Natural killer cell treated with Interleukin-12 subunit alpha and Interleukin-12 subunit beta and Interleukin-15 and Interleukin-18, amount 100 ng/mL, for 72 hours (primary cell): ENCODE measurements at regions not wholly inside any gene's neighbourhood (a gene's known extent, or its start where the extent isn't known, plus 50 kb on each side); places are given as distances from the start of the nearest gene placed in this dataset.

Experiments used
- ATAC-seq, 2 donors: fragments of 150-1000 bp; cut with Tn5 transposase in 1 of 2; sonication (Bioruptor Pico), chemical (Tn5 transposase) in 1 of 2; 2 replicates each; pipeline ENCODE4 v1.10.0; 2021
- DNase-seq: peaks from one replicate; pipeline ENCODE4 v3.0.0; 2022; ENCODE audit warnings: low spot score
- H3K27ac Mint-ChIP-seq, 2 donors: 1 replicate in 1 of 2; 2 replicates in 1 of 2; pipeline ENCODE4 v1.8.0; 2022; ENCODE audit warnings: mixed read lengths in 2 of 2, mild to moderate bottlenecking in 1 of 2, moderate library complexity in 1 of 2
- H3K27me3 Mint-ChIP-seq, 2 donors: 1 replicate in 1 of 2; 2 replicates in 1 of 2; pipeline ENCODE4 v1.8.0; 2022; ENCODE audit warnings: mixed read lengths in 2 of 2
- H3K36me3 Mint-ChIP-seq: one replicate; pipeline ENCODE4 v1.8.0; 2022; ENCODE audit warnings: mixed read lengths
- H3K4me1 Mint-ChIP-seq, 2 donors: 1 replicate in 1 of 2; 2 replicates in 1 of 2; pipeline ENCODE4 v1.8.0; 2022; ENCODE audit warnings: low read depth in 2 of 2, mixed read lengths in 2 of 2, mild to moderate bottlenecking in 1 of 2
- H3K4me3 Mint-ChIP-seq: one replicate; pipeline ENCODE4 v1.8.0; 2022; ENCODE audit warnings: mixed read lengths
- H3K9me3 Mint-ChIP-seq: 2 replicates; pipeline ENCODE4 v1.8.0; 2022; ENCODE audit warnings: mixed read lengths

DNA sequence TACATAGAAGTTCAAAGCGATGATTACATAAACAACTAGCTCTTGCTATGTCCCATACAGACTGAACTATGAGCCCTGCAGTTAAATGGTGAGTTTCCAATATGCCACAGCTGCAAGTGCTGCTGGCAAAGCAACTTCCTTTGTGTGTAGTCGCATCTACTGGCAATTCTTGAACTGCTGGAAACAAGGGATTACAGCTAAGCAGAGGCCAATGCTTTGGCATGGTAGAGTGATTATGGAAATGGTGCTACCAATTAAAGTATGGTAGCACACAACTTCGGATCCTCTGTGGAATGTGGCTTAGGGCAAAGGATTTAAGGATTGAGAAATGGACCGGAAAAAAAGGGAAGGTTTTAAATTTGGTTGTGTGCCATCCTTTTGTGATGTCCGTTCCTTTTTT is 856.6 kb downstream of the MAT2B start:
- Mint-ChIP-seq H3K27ac (no peak overlapping the region), H3K27me3 (no peaks in the 10 kb centered on the region), H3K36me3 (no peaks in the 10 kb centered on the region), H3K4me3 (no peak overlapping the region), H3K4me1 (no peaks in the 10 kb centered on the region), H3K9me3 (peaks cover 3% of the 10 kb centered on the region)
- ATAC-seq (no peak), DNase-seq (no peak)

DNA sequence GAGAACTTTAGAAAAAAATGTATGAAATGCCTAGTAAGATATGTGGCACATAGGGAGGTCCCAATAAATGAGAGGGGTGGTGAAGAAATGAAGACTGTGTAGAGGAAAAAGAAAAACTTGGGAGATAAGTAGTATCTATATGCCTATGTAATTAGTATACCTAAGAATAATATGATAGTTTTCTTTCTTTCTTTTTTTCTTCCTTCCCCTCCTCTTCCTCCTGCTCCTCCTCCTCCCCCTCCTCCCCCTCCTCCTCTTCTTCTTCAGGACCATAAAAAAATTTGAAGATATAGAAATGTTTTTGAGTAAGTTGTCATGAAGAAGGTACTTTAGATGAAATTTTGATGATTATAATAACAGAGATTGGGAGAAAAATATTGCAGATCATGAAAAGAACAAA is 857.4 kb downstream of the MAT2B start:
- H3K27me3 Mint-ChIP-seq: no peaks in the 10 kb centered on the region
- no peak overlapping the region for H3K27ac Mint-ChIP-seq
- H3K4me1 Mint-ChIP-seq: no peaks in the 10 kb centered on the region
- ATAC-seq: no peak
- H3K9me3 Mint-ChIP-seq: peaks cover 6% of the 10 kb centered on the region
- no peak for DNase-seq
- no peak overlapping the region for H3K4me3 Mint-ChIP-seq
- no peaks in the 10 kb centered on the region for H3K36me3 Mint-ChIP-seq

DNA sequence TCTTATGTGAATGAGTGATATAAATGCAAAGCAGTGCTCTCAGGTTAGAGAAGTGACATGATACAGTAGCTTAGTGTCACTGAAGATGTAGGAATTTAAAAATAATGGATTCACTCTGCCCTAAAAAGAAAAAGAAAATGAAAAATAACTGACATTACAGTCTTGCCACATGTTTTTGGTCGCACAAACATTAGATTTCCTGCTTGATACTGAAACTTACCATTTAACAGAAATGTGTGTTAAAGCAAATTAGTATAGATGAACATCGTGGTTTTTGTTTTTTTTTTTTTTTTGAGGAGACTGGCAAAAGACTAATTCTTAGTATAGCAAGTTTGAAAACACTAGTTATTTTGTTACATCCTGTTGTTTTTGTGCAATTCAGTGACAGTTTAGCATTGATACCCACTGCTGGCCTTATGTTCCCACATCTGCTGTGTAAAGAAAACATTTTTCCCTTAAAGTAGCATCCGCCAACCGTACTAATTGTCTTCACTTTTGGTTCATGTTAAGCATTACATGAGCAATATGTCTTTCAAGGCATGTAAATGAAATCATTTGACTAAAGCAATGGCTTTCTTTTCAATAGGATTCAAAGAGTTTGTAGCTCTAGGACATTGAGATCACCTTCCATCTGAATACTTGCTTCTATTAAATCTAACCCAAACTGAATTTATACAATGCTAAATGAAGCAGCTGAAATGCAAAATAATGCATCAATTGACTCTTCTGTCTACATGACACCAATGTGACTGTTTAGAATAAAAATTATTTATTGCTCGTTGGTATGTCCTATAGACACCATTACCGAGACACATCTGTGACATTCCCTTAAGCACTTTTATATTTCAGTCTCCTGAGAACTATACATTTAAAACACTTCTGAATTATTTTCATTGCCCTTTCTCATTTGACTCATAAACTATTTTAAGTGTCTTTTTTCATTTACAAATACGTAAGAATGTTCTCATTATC is 859.1 kb downstream of the MAT2B start:
- Mint-ChIP-seq H3K27ac (no peak overlapping the region), H3K36me3 (no peaks in the 10 kb centered on the region), H3K4me3 (no peak overlapping the region), H3K27me3 (no peaks in the 10 kb centered on the region), H3K4me1 (no peaks in the 10 kb centered on the region), H3K9me3 (peaks cover 6% of the 10 kb centered on the region)
- no peak for DNase-seq
- no peak for ATAC-seq

DNA sequence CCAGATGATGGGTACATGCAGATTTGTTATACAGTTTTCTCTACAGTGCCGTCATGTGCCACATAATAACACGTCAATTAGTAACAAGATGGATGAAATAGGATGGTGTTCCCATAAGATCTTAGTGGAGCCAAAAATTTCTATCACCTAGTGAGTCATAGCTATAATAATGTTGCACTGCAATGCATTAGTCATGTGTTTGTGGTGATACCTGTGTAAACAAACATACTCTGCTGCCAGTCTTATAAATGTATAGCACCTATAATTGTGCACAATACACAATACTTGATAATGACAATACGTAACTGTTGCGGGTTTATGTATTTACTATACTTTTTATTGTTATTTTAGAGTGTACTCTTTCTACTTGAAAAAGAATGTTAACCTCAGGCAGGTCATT is 865.4 kb downstream of the MAT2B start:
- ATAC-seq (no peak), DNase-seq (no peak)
- Mint-ChIP-seq H3K27ac (no peak overlapping the region), H3K9me3 (peaks cover 3% of the 10 kb centered on the region), H3K4me3 (no peak overlapping the region), H3K36me3 (no peaks in the 10 kb centered on the region), H3K27me3 (no peaks in the 10 kb centered on the region), H3K4me1 (no peaks in the 10 kb centered on the region)

DNA sequence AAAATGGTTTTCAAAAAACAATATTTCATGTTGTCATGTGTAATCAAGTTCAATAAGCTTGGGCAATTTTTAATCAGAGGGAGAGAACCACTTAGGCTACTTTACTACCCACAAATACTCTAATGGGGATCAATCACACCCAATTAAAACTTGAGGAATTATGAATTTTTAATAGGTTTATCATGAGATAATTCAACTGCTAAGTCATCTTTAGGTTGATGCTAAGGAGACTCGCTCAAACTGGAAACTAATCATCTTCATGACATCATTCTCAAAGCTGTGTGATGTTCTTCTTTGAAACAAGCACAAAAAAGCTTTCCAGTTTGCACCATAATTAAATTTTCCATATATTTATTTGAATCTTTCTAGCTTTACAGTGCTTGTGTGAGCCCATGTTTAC is 867.5 kb downstream of the MAT2B start:
- ATAC-seq: no peak
- H3K27me3 Mint-ChIP-seq: no peaks in the 10 kb centered on the region
- H3K27ac Mint-ChIP-seq: no peak overlapping the region
- no peak for DNase-seq
- no peak overlapping the region for H3K4me3 Mint-ChIP-seq
- no peaks in the 10 kb centered on the region for H3K9me3 Mint-ChIP-seq
- no peaks in the 10 kb centered on the region for H3K4me1 Mint-ChIP-seq
- H3K36me3 Mint-ChIP-seq: no peaks in the 10 kb centered on the region

DNA sequence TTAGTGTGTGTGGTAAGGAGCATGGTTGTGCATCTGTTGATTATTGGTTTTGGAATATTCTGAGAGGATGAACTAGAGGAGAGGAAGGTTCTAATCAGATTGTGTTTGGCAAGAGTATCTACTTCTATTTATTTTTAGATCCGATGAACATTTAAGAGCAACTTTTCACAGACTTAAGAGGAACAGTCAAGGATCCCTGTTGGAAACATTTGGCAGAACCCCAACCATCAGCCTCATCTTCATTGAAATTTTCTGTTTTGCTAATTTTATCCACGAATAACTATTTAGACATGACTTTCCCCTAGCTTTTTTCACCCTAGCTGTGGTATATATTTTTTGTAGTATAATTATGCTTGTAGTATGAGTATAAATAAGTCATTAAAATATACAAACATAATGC is 868.5 kb downstream of the MAT2B start:
- no peak for DNase-seq
- Mint-ChIP-seq H3K4me1 (no peaks in the 10 kb centered on the region), H3K4me3 (no peak overlapping the region), H3K27ac (no peak overlapping the region), H3K36me3 (no peaks in the 10 kb centered on the region), H3K9me3 (peaks cover 4% of the 10 kb centered on the region), H3K27me3 (no peaks in the 10 kb centered on the region)
- ATAC-seq: no peak

DNA sequence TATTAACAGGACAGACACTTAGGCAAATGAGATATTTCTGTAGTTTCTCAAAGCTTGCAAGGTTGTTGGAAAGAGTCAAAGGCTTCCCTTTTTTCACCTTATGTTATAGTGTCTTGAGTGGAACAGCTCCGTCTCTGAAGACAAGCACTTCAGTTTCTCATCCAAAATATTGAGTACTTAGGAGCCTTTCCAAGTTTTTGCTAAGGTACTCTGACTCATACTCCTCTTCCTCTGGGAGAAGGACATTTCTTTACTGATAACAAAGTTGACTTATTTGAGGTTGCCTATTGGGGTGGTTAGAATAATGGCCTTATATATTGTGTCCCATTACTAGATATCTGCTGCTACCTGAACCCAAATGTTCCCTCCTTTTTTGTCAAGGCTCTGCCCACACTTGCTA is 869.6 kb downstream of the MAT2B start:
- no peak for ATAC-seq
- Mint-ChIP-seq H3K4me3 (no peak overlapping the region), H3K27me3 (no peaks in the 10 kb centered on the region), H3K36me3 (no peaks in the 10 kb centered on the region), H3K9me3 (peaks cover 10% of the 10 kb centered on the region), H3K27ac (no peak overlapping the region), H3K4me1 (no peaks in the 10 kb centered on the region)
- no peak for DNase-seq

DNA sequence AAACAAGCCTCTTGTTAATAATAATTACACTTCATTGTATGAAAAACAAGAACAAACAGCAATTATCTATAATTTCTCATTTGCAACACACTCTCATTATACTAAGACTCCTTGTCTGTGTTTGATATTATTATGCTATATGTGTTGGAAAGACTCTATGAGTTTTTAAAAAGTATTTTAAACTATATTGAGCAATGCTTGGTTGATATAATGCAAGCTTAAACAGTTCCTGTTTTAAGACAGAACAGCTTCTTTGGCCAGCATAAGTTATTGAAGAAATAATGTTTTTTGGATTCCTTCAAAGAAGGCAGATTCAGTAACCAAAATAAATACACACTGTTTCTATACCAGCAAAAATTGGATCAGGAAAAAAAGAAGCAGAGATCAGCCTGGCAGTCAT is 871.4 kb downstream of the MAT2B start:
- Mint-ChIP-seq H3K36me3 (no peaks in the 10 kb centered on the region), H3K27me3 (no peaks in the 10 kb centered on the region), H3K9me3 (peaks cover 10% of the 10 kb centered on the region), H3K4me3 (no peak overlapping the region), H3K27ac (no peak overlapping the region), H3K4me1 (no peaks in the 10 kb centered on the region)
- DNase-seq: no peak
- no peak for ATAC-seq

DNA sequence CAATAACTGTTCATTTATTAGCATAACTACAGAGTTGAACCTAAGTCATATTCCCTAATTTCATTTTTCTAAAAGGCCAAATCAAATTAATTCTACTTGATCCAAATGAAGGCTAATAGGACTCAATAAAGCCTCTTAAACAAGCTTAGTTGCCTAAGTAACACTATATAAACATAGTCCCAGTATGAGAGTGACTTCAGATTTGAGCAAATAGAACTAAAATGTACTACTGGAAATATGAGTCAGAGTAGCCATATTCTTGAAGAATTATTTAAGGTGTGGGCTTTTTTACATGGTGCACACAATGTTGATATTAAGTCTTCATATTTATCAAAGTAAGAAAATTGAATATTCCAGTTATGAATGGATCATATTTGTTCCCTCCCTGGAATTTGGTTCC is 872.3 kb downstream of the MAT2B start:
- no peak for ATAC-seq
- H3K4me1 Mint-ChIP-seq: no peaks in the 10 kb centered on the region
- H3K4me3 Mint-ChIP-seq: no peak overlapping the region
- H3K9me3 Mint-ChIP-seq: peaks cover 14% of the 10 kb centered on the region
- peaks cover 6% of the 10 kb centered on the region for H3K36me3 Mint-ChIP-seq
- no peaks in the 10 kb centered on the region for H3K27me3 Mint-ChIP-seq
- no peak for DNase-seq
- no peak overlapping the region for H3K27ac Mint-ChIP-seq

DNA sequence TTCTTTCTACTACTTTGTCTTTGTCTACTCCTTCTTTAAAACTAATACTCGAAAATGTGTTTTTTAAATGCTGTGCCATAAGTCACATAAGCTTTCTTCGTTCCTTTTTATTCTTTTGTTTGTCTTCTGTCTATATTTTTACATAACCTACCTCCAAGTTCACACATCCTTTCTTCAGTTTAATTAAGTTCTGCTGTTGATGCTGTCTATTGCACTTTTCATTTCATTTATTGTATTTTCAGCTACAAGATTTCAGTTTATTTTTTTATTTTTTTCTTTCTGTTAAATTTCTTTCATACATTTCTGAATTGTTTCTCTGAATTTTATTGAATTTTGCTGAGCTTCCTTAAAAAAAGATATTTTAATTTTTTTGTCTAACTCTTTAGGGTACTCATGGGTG is 878.2 kb downstream of the MAT2B start:
- DNase-seq (no peak), ATAC-seq (no peak)
- H3K36me3 Mint-ChIP-seq: peaks cover 6% of the 10 kb centered on the region
- H3K9me3 Mint-ChIP-seq: peaks cover 23% of the 10 kb centered on the region
- no peak overlapping the region for H3K4me3 Mint-ChIP-seq
- H3K4me1 Mint-ChIP-seq: no peaks in the 10 kb centered on the region
- no peak overlapping the region for H3K27ac Mint-ChIP-seq
- H3K27me3 Mint-ChIP-seq: no peaks in the 10 kb centered on the region

DNA sequence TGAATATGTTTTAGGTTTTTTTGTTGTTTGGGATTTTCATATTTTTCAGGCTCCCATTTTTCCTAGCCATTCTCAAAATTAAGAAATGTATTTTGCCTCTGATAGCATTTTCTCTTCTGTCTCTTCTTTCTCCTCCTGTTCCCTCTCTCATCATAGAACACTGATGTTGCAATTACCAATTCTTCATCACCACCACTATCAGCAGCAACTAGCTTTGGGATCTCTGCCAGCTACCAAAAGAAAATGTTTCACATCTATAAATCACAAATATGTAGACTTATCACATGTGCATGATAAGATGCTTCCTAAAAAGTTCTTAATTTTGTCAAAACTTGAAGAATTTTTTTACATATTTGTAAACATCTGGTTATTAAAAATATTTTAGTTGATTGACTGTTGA is 887.1 kb downstream of the MAT2B start:
- no peak for ATAC-seq
- Mint-ChIP-seq H3K4me3 (no peak overlapping the region), H3K36me3 (peaks cover 6% of the 10 kb centered on the region), H3K9me3 (peaks cover 15% of the 10 kb centered on the region), H3K27ac (no peak overlapping the region), H3K4me1 (no peaks in the 10 kb centered on the region), H3K27me3 (no peaks in the 10 kb centered on the region)
- no peak for DNase-seq

DNA sequence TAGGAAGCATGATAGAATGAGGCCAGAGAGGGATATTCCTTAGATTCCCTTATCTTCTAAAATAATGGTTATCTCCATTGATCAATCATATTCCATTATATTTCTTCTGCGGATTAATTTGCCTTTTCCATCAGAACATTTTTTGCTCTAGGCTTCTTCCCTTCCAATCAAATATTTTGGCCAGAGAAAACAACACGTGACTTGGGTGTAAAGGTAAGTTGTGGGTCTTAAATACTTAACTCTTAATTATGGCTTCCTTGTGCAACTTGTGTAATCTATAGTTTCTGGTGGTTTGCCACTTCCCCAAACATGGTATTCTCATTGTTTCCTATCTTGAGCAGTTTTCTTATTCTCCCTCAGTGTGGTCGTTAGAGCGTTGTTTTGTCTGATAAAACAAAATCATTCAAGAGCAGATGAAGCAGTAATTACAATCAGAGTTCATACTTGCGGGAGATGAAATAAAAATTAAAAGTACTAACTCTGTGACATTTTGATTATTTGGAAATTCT is 889.3 kb downstream of the MAT2B start:
- no peaks in the 10 kb centered on the region for H3K4me1 Mint-ChIP-seq
- DNase-seq: no peak
- ATAC-seq: no peak
- H3K27me3 Mint-ChIP-seq: no peaks in the 10 kb centered on the region
- peaks cover 20% of the 10 kb centered on the region for H3K9me3 Mint-ChIP-seq
- H3K4me3 Mint-ChIP-seq: no peak overlapping the region
- H3K36me3 Mint-ChIP-seq: peaks cover 6% of the 10 kb centered on the region
- H3K27ac Mint-ChIP-seq: no peak overlapping the region

DNA sequence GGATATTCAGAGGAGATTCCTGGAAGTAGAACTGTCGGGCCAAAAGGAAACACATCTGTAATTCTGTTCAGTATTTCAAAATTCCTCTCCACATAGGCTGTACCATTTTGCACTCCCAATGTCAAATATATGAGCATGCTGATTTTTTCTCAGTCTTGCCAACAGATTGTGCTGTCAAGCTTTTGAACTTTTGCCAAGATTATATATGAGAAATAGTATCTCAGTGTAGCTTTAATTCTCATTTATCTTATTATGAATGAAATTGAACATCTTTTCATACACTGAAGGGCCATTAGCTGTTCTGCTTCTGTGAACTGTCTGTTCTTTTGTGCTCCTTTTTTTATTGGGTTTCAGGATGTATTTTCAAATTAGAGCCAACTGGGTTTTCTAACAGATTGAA is 907.1 kb downstream of the MAT2B start:
- H3K27me3 Mint-ChIP-seq: no peaks in the 10 kb centered on the region
- no peak overlapping the region for H3K27ac Mint-ChIP-seq
- H3K9me3 Mint-ChIP-seq: peaks cover 10% of the 10 kb centered on the region
- no peak overlapping the region for H3K4me3 Mint-ChIP-seq
- H3K36me3 Mint-ChIP-seq: no peaks in the 10 kb centered on the region
- ATAC-seq: no peak
- no peaks in the 10 kb centered on the region for H3K4me1 Mint-ChIP-seq
- no peak for DNase-seq

DNA sequence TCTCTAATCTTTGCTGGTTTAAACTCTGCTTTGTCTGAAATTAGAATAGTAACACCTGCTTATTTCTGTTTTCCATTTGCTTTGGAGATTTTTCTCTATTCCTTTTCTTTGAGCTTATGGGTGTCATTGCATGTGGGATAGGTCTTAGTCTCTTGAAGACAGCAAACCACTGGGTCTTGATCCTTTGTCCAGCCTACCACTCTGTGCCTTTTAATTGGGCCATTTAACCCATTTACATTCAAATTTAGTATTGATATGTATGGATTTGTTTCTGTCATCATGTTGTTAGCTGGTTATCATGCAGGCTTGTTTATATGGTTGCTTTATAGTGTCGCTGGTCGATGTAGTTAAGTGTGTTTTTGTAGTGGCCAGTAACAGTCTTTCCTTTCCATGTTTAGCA is 914.7 kb downstream of the MAT2B start:
- no peak for ATAC-seq
- Mint-ChIP-seq H3K4me1 (no peaks in the 10 kb centered on the region), H3K27me3 (no peaks in the 10 kb centered on the region), H3K36me3 (peaks cover 5% of the 10 kb centered on the region), H3K9me3 (peaks cover 28% of the 10 kb centered on the region), H3K4me3 (no peak overlapping the region), H3K27ac (no peak overlapping the region)
- DNase-seq: no peak

DNA sequence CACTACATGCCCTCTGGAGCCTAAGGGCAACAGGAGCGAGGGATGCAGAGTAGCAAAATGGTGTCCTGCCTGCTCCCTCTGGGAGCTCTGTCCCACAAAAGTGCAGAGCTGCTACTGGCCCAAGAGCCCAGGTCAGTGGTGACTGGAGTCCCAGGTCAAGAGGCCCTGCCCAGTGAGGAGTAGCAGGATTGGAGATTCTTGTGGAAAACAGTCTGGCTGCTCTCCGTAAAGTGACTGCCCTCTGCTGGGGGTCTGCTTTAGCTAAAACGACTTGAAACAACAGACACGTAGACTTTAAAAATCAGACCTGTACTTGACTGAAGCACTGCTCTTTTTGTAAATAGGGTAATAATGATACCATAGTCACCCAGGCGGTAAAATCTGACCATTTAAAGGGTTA is 917.0 kb downstream of the MAT2B start:
- DNase-seq: no peak
- peaks cover 5% of the 10 kb centered on the region for H3K36me3 Mint-ChIP-seq
- peaks cover 24% of the 10 kb centered on the region for H3K9me3 Mint-ChIP-seq
- no peaks in the 10 kb centered on the region for H3K4me1 Mint-ChIP-seq
- H3K4me3 Mint-ChIP-seq: no peak overlapping the region
- ATAC-seq: no peak
- no peak overlapping the region for H3K27ac Mint-ChIP-seq
- H3K27me3 Mint-ChIP-seq: no peaks in the 10 kb centered on the region
